GM12878 (cell line): ENCODE measurements at regions not wholly inside any gene's neighbourhood (a gene's known extent, or its start where the extent isn't known, plus 50 kb on each side); places are given as distances from the start of the nearest gene placed in this dataset.

Source experiments
- ATAC-seq: fragments of 200-7000 bp; cut with Tn5 transposase; 3 replicates; pipeline ENCODE4 v1.9.1; 2020; ENCODE audit warnings: mild to moderate bottlenecking, moderate library complexity
- BruUV-seq: library from RNA; stranded (reverse); fragments of 400-500 nt; replicated peaks from 2 replicates; lab custom pipeline; 2021; lab: Mats Ljungman, UMichigan
- CTCF ChIA-PET: fragments of 300-600 bp; sonication (Branson Sonifier 250); formaldehyde crosslinking; extraction: SDS; loops from one replicate; lab custom pipeline; 2021; ENCODE audit warnings: inconsistent platforms; lab: Yijun Ruan, JAX
- POLR2A ChIA-PET: fragments of 350-600 bp; formaldehyde crosslinking; extraction: SDS; loops from one replicate; lab custom pipeline; 2021; ENCODE audit warnings: inconsistent platforms; lab: Charles Lee
- RAD21 ChIA-PET: fragments of 300-600 bp; sonication (Branson Sonifier 250); formaldehyde crosslinking; loops from one replicate; lab custom pipeline; 2023; ENCODE audit warnings: antibody characterized with exemption; ENCODE audit not compliant: unreplicated experiment; lab: Charles Lee
- SMC1A ChIA-PET: fragments of 300-600 bp; sonication (Branson Sonifier 250); formaldehyde crosslinking; loops from one replicate; lab custom pipeline; 2023; ENCODE audit not compliant: unreplicated experiment, uncharacterized antibody; lab: Charles Lee
- DNase-seq: peaks from one replicate; pipeline ENCODE4 v3.0.0-alpha.2; 2011; ENCODE audit warnings: low read depth, low spot score
- FAIRE-seq: peaks from 3 replicates; lab custom pipeline; 2011; peaks lifted over from hg19 to GRCh38; lab: Jason Lieb, UNC
- H2AFZ ChIP-seq: 2 replicates; pipeline ENCODE4 v1.6.0; 2011; ENCODE audit warnings: low read depth, low read length, control low read depth; ENCODE audit not compliant: control insufficient read depth
- H3K27ac ChIP-seq: 2 replicates; pipeline ENCODE4 v1.5.1; 2011; ENCODE audit warnings: control low read depth; ENCODE audit not compliant: control insufficient read depth, insufficient read depth
- H3K27me3 ChIP-seq, 2 experiments: replicated peaks in 1 of 2; 2 replicates each; pipeline versions ENCODE4 v1.6.0 to v1.6.1; 2011; ENCODE audit warnings: low read length in 1 of 2; ENCODE audit not compliant: control insufficient read depth in 2 of 2, insufficient read depth in 2 of 2
- H3K36me3 ChIP-seq, 2 experiments: 2 replicates each; pipeline ENCODE4 v1.5.1; 2011; ENCODE audit warnings: low read length in 1 of 2; ENCODE audit not compliant: control insufficient read depth in 2 of 2, insufficient read depth in 2 of 2
- H3K4me1 ChIP-seq: 2 replicates; pipeline ENCODE4 v1.6.1; 2011; ENCODE audit warnings: mild to moderate bottlenecking, low read length, moderate library complexity, mixed read lengths; ENCODE audit not compliant: control insufficient read depth, insufficient read depth
- H3K4me2 ChIP-seq: 2 replicates; pipeline ENCODE4 v1.6.0; 2011; ENCODE audit warnings: control low read depth; ENCODE audit not compliant: control insufficient read depth, insufficient read depth
- H3K4me3 ChIP-seq: fragments of 200-600 bp; sonication (generic); 2 replicates; pipeline ENCODE4 v1.5.1; 2016
- H3K79me2 ChIP-seq: 2 replicates; pipeline ENCODE4 v1.6.0; 2011; ENCODE audit warnings: low read length; ENCODE audit not compliant: control insufficient read depth, insufficient read depth
- H3K9ac ChIP-seq: 2 replicates; pipeline ENCODE4 v1.8.0; 2011; ENCODE audit warnings: low read length, control low read depth, mixed read lengths; ENCODE audit not compliant: control insufficient read depth, insufficient read depth
- H3K9me3 ChIP-seq: replicated peaks from 3 replicates; pipeline ENCODE4 v1.5.1; 2011; ENCODE audit warnings: mild to moderate bottlenecking, low read length; ENCODE audit not compliant: control insufficient read depth, insufficient read depth
- H4K20me1 ChIP-seq: 2 replicates; pipeline ENCODE4 v1.6.0; 2011; ENCODE audit not compliant: control insufficient read depth, insufficient read depth
- CHD2 ChIP-seq: IDR thresholded peaks from 2 replicates; pipeline ENCODE4 v1.6.1; 2011; ENCODE audit warnings: low read depth, low read length, improper control_type of control experiment, borderline replicate concordance
- CUX1 ChIP-seq: IDR thresholded peaks from 2 replicates; pipeline ENCODE4 v1.6.1; 2012; ENCODE audit warnings: improper control_type of control experiment, low read depth, low read length; ENCODE audit not compliant: insufficient replicate concordance
- FOXM1 ChIP-seq: IDR thresholded peaks from 2 replicates; pipeline ENCODE4 v1.6.1; 2012; ENCODE audit warnings: low read depth, mild to moderate bottlenecking, inconsistent platforms, low read length, moderate library complexity
- JUND ChIP-seq: IDR thresholded peaks from 2 replicates; pipeline ENCODE4 v1.6.1; 2012; ENCODE audit warnings: low read depth, mild to moderate bottlenecking, low read length, improper control_type of control experiment, moderate library complexity
- POLR2AphosphoS5 ChIP-seq: IDR thresholded peaks from 2 replicates; pipeline ENCODE4 v1.6.1; 2011; ENCODE audit warnings: mild to moderate bottlenecking, low read length, inconsistent platforms
- SMAD1 ChIP-seq: fragments of 450-650 bp; IDR thresholded peaks from 2 replicates; pipeline ENCODE4 v1.6.1; 2018; ENCODE audit warnings: mild to moderate bottlenecking, low read depth; ENCODE audit not compliant: partially characterized antibody
- SUPT20H ChIP-seq: IDR thresholded peaks from 2 replicates; pipeline ENCODE4 v1.6.1; 2011; ENCODE audit warnings: low read depth, mild to moderate bottlenecking, low read length, moderate library complexity, borderline replicate concordance; ENCODE audit not compliant: control insufficient read depth
- WGBS: methylation state at CpG from one replicate; pipeline ENCODE4 v1.1.6; 2016; ENCODE audit warnings: low lambda C conversion rate; ENCODE audit not compliant: insufficient replicate concordance, insufficient coverage; ENCODE audit errors: missing lambda C conversion rate; 5-methylcytosine and 5-hydroxymethylcytosine counted together
- in situ Hi-C: fragments of 300-500 bp; cut with MboI; formaldehyde crosslinking; loops from 9 replicates; pipeline ENCODE4 v1.14.3; 2018; ENCODE audit warnings: mixed read lengths
- intact Hi-C: fragments of 100-400 bp; cut with micrococcal nuclease; formaldehyde crosslinking; loops from one replicate; pipeline ENCODE4 v1.14.2; 2022; ENCODE audit not compliant: unreplicated experiment

DNA sequence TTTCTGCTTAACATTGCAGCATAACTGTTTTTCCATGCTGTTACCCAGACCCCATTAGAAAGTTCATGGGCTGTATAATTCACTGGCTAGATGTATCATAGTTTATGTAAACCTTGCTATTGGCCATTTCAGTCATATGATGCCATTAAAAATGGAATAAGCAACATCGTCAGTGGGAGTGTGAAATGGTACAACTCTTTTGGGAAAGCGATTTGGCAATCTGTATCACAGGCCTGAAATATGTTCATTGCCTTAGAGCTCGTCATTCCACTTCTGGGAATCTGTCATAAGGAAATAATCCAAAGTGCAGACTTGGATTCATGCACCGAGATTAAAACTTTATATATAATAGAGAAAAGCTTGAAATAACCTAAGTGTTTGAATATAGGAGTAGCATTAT is 77.9 kb upstream of the KLF4 start:
- Histone ChIP-seq H2AFZ (no peak overlapping the region), H3K4me1 (no peaks in the 10 kb centered on the region)
- TF ChIP-seq SMAD1, result no peak
- no peak for TF ChIP-seq CHD2
- no peak for TF ChIP-seq POLR2AphosphoS5
- TF ChIP-seq, all 136 proteins: peak for 0
- no peaks in the 10 kb centered on the region for H3K9me3 ChIP-seq
- no peaks in the 10 kb centered on the region for H3K79me2 ChIP-seq
- no peak overlapping the region for H3K4me3 ChIP-seq
- ChIA-PET CTCF (no interaction called here), RAD21 (no interaction called here), POLR2A (no interaction called here), SMC1A (no interaction called here)
- no peak for ATAC-seq
- WGBS, result 17% methylated on average over 4 of the region's 4 CpGs
- no peaks in the 10 kb centered on the region for H4K20me1 ChIP-seq
- H3K9ac ChIP-seq, result no peak overlapping the region
- no peak overlapping the region for H3K4me2 ChIP-seq
- H3K36me3 ChIP-seq, result no peaks in the 10 kb centered on the region
- in situ Hi-C loops, result no loop called here
- FAIRE-seq, result no peak
- no peak overlapping the region for H3K27ac ChIP-seq
- no TSS peak for BruUV-seq
- intact Hi-C loops, result no loop called here
- no peak for DNase-seq
- no peaks in the 10 kb centered on the region for H3K27me3 ChIP-seq

- SMC1A ChIA-PET, result no interaction called here
- Histone ChIP-seq H4K20me1 (no peaks in the 10 kb centered on the region), H3K36me3 (no peaks in the 10 kb centered on the region), H3K9ac (no peak overlapping the region), H3K79me2 (no peaks in the 10 kb centered on the region), H3K27ac (no peak overlapping the region), H3K4me2 (no peak overlapping the region), H3K4me1 (no peaks in the 10 kb centered on the region), H3K4me3 (no peak overlapping the region), H3K9me3 (no peaks in the 10 kb centered on the region), H2AFZ (no peak overlapping the region), H3K27me3 (no peaks in the 10 kb centered on the region)
- DNase-seq, result no peak
- ATAC-seq, result no peak
- no TSS peak for BruUV-seq
- POLR2A ChIA-PET, result no interaction called here
- TF ChIP-seq CUX1, result no peak
- no peak for TF ChIP-seq JUND
- no peak for TF ChIP-seq FOXM1
- TF ChIP-seq SUPT20H, result no peak
- RAD21 ChIA-PET, result no interaction called here
- CTCF ChIA-PET, result no interaction called here
- in situ Hi-C loops, result no loop called here
- FAIRE-seq, result no peak
- intact Hi-C loops, result no loop called here
- 41% methylated on average over 6 of the region's 6 CpGs for WGBS
Measured at GRCh38 chr9:107566611-107567061, 77.1 kb upstream of the KLF4 start.
